ENCODE measurements at regions not wholly inside any gene's neighbourhood (a gene's known extent, or its start where the extent isn't known, plus 50 kb on each side); places are given as distances from the start of the nearest gene placed in this dataset.
"Not testable (repeated sequence)": the region's sequence is repeated elsewhere in the genome, so short reads cannot be mapped to it uniquely, and the experiment has no call there.

DNA sequence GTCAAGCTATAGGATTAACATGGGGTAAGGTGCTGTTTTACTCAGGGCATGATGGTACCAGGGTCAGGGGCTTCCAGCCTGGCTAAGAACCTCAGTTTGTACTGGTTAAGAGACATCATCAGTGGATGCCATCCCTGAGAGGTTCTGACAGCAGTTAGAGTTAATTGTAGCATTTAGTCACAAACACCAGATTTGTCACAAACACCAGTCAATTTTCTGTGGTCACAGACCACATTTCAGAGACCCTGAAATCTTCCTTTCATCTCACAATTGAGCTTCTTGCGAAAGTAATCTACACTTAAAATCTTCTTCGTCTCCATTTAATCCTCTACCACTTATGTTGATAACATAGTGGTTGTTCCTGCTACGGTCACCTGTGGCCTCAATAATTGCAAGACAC, 143.0 kb upstream of the EGLN3 start:
- DNase-seq (ENCODE audit: low spot score): peak; percentile 27

DNA sequence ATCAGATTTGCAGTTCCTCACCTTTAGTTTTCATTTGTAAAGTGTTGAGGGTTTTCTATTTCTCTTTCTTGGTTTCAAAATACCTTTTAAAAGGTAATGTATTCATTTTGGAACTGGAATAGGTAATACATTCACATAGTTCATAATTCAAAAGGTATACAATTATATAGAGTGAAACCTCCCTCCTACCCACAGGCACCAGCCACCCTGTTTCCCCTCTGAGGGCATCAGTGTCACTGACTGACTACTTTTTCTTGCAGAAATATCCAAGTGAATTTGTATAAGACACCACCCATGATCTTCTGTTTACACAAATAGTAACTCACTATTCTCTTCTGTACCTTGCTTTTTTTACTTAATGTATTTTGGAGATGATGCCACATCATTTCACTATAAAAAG, 139.6 kb upstream of the EGLN3 start:
- no peak for DNase-seq (ENCODE audit: low spot score)

DNA sequence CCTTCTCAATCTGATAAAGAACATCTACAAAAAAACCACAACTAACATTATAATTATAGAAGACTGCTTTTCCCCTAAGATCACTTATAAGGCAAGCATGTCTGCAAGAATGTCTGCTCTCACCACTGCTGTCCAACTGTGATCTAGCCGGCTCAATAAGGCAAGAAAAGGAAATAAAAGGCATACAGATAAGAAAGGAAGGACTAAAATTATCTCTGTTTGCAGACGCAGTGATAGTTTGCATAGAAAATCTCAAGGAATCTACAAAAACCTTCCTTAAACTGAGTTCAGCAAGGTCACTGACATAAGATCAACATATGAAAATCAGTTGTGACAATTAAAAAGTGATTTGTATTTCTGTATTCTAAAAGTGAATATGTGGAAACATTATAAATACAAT, 138.0 kb upstream of the EGLN3 start:
- DNase-seq (ENCODE audit: low spot score): no peak

DNA sequence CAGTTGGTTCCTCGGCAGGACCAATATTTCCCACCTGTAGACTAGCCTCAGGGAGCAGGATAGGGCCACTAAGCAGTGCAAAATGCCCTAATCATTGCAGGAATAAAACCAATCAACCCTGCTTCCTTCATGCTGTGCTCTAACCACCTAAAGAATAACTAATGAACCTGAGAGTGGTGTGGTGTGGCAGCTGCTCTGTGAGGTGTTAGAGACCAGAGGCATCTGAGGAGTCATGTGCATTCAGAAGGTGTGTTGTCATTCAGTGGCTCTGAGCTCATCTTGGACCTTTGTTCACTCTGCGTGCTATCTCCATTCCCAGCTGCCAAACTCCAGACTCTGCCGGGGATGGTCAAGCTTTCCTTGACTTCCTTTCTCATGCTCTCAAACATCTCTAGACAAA, 136.7 kb upstream of the EGLN3 start:
- DNase-seq (ENCODE audit: low spot score): no peak

DNA sequence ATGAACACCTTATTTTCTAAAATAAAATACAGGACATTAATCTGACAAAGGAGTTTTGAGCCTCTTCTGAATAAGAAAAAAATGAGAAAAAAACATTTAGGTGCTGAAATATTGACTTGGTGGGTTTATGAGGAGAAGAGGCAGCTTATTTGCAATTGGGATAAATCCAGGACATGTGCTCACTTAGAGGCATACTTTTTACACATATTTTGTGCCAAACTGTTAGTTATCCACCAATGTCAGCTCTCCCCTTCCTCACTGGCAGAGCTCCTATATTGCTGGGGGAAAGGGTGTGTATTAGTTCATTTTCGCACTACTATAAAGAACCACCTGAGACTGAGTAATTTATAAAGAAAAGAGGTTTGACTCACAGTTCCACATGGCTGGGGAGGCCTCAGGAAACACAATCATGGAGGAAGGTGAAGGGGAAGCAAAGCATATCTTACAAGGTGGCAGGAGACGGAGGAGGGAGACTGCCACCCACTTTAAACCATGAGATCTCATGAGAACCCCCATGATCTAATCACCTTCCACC, 135.4 kb upstream of the EGLN3 start:
- no peak for DNase-seq (ENCODE audit: low spot score)

DNA sequence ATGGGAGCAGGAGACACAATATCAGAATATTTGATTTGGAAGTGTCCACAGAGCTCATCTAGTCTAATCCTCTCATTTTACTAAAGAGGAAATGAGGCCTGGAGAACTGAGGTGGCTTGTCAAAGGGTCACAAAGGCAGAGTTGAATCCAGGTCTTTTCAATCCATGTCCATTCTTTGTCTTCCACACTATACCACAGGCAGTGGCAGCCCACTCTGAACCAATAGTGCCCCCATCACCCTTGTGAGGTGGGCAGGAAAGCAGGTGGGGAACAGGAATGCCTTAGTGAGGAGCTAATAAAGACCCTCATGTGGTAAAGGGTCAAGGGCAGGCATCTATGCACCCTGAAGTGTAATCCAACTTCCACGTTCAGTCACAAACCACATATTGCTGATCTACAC, 134.8 kb upstream of the EGLN3 start:
- DNase-seq (ENCODE audit: low spot score): no peak

DNA sequence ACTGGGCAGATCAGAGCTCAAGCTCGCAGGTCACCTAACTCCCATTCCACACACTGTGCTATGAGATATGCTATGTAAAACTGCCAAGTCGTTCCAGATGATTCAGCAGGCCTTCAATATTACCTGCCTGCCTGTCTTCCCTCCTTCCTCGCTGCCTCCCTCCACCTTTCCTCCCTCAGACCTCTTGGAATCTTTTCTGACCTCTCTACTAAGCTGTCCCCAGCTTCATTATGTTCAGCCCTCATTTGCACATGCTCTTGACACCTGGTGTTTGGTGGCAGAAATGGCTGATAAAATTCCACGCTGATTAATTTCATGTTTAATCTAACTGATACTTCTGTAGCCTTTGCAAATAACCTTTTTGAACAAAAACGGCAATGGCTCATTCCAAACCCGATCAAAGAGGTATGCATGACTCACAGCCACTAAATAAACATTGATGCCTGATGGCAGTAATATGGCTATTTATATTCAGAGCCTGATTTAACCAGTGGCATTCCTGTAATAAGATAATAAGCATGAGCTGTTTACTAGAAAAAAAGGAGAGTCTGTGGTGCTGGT, 130.8 kb upstream of the EGLN3 start:
- DNase-seq (ENCODE audit: low spot score): no peak

DNA sequence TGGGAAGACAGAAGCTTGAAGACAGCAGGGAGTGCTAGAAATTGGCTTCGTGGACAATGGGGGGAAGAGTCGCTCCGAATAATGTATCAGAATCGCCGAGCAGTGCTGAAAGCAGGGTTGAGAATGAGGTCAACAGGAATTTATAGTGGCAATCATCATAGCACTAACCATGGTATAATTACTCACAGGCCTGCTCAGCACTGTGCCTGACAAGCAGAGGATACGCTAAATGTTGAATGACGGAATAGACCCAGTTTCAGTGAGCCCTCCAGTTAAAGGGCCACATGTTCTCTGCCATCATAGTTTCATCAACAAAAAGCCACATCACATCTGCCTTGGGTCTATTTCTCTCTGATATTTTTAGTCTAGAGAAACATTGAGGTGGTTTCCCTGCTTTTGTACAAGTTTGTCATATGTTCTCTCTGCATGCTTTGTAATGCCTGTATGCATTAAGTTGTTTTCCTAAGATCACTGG, 130.3 kb upstream of the EGLN3 start:
- no peak for DNase-seq (ENCODE audit: low spot score)

DNA sequence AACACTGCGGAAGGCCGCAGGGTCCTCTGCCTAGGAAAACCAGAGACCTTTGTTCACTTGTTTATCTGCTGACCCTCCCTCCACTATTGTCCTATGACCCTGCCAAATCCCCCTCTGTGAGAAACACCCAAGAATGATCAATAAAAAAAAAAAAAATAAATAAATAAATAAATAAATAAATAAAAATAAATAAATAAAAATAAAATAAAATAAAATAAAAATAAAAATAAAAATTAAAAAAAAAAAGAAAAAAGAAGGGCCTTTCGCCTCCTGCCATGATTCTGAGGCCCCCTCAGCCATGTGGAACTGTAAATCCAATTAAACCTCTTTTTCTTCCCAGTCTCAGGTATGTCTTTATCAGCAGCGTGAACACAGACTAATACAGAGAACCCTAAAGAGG, 128.8 kb upstream of the EGLN3 start:
- not testable (repeated sequence) for DNase-seq (ENCODE audit: low spot score)

DNA sequence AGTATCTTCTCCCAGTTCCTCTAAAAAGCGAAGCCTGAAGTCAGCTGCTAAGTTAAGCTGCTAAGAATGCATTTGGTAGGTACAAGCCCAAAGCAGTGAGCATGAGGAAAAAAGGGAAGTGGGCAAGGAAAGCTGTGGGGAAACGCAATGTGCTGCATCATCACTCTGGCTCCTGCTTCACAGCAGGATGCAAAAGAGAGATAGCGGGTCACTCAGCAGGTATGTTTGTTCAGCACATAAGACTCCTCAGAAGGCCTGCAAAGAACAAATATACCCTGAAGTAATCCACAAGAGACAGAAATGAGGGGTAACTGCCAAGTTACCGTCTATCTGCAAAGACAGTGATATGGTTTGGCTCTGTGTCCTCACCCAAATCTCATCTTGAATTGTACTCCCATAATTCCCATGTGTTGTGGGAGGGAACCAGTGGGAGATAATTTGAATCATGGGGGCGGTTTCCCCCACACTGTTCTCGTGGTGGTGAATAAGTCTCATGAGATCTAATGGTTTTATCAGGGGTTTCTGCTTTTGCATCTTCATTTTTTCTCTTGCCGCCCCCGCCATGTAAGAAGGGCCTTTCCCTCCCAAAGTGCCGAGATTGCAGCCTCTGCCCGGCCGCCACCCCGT, 127.4 kb upstream of the EGLN3 start:
- DNase-seq (ENCODE audit: low spot score): no peak

DNA sequence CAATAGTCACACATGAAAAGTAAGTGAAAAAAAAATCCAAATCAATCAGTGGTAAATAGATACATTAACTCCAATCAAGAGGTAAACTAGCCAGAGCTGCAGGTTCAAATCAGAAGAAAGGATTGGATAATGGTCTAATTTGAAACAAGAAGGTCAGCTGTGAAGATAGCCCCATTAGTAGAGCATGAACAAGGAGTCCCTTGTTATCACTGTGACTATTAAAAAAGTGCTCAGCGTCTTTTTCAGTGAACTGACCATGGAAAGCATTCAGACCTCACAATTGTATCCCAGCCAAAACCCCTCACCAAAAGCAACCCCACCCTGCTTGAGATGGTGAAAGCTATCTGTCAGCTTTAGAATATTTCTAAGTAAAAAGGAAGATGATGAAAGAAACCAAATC, 125.0 kb upstream of the EGLN3 start:
- no peak for DNase-seq (ENCODE audit: low spot score)

DNA sequence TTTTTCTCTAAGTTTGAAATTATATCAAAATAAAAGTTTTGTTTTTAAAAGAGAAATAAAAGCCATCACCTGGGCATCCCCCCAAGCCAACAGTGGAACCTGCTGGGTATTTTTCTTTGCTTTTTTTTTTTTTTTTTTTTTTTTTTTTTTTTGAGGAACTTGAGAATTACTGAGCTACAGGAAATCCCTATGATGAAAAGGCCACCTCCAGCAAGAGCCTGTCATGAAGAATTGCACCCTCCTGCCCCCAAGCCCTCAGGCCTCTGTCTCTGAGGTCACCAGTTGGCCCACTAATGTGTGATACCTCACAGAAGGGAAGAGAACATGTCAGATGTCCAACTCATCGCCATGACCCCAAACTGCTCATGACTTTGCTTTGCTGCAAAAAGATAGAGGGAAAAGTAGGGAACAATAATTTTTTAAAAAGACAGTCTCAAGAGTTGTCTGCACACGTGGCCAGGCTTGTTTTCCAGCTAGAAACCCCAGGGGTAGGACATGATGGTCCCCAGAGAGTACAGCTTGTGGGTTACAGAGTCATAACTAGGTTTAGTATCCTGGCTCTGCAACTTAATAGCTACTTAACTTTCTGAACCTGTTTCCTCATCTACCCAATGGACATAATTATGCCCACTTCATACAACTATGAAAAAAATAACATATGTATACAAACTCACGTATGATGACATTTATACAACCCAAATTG, 124.3 kb upstream of the EGLN3 start:
- DNase-seq (ENCODE audit: low spot score): no peak

DNA sequence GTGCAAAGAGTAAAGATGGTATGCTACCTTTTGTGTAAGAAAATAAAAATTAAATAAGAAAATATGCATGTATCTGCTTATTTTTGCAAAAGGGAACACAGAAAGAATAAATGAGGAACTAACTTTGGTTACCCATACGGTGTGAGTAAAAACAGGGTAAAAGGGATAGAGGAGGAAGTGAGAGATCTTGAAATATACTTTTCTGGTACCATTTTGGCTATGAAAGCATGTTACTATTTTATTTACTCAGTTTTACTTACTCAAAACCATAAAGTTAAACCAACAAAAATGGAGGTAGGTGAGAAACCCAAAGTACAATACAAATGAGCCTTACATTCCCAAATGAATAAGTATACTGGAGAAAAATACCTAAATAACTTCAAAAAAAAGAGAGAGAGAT, 122.0 kb upstream of the EGLN3 start:
- DNase-seq (ENCODE audit: low spot score): no peak

DNA sequence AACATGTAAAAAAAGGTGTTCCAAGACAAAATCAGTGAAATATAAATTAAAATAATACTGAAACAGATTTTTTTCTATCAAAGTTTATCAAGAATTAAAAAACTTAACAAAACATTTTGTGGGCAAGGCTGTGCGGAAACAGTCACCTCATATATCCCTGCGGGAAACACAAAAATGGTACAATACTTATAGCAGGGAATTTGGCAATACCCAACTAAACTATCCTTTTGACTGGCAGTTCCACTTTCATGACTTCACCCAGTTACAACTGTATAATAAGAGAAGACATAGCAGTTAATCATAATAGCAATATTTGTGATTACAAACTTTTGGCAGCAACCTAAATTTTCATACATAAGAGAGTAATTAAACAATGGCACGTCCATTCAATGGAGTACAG, 121.5 kb upstream of the EGLN3 start:
- no peak for DNase-seq (ENCODE audit: low spot score)

DNA sequence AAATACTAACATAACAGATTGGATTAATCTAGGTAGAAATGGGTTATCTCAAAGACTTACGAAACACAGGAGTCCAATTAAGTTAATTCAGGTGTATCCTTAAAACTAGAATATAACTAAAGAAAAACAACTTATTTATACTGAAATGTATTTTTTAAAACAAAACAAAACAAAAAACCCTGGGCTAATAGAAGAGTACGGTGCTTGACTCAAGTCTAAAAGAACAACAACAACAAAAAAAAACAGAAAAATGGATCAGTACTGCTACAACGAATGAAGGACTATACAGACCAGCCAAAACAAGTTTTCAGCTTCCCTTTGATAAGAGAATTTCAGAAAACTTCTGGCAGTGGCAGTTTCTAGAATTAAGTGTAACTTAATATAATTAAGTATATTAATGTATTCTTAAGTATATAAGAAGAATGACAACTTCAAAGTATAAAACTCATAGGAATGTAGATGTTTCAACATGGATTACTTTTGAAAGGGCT, 120.1 kb upstream of the EGLN3 start:
- no peak for DNase-seq (ENCODE audit: low spot score)

DNA sequence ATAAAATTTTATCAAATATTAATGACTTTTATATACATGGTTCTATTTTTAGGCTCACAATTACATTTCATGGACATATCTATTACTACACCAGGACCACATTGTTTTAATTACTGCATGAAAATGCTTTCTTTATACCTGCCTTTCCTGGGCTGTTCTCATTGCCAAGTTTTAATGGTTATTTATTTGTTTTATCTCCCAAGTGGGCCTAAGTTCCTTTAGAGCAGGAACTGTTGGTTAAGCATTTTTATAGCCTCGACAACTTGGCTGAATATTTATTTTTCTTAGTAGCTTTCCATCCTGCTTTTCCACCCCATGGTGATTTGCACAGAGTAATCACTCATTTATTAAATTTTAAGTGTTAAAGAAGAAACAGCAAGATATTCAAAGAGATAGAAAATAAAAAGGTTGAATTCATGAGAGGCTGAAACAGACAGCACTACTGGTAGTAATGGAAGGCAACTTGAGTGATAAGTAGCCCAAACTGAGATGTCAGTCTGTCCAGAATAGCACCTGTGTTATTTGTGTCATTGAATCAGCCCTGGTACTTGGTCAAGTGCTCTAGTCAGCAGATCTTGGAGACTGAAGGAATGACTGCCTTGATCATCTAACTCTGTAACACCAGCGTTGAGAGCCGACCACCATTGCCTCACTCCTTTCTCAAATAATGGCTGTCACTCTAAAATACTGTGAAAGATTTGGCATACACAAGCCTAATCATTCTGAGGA, 119.1 kb upstream of the EGLN3 start:
- DNase-seq (ENCODE audit: low spot score): no peak

DNA sequence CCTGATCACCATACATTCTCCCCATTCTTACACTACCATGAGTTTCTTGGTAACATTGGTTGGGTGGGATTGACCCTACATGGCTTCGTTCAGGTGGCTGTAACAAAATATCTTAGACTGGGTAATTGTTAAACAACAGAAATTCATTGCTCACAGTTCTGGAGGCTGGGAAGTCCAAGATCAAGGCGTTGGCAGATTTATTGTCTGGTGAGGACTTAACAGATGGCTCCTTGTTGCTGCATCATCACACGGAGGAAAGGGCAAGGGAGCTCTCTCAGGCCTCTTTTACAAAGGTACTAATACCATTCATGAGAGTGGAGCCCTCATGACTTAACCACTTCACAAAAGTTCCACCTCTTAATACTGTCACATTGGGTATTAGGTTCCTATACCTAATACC, 116.7 kb upstream of the EGLN3 start:
- DNase-seq (ENCODE audit: low spot score): no peak

DNA sequence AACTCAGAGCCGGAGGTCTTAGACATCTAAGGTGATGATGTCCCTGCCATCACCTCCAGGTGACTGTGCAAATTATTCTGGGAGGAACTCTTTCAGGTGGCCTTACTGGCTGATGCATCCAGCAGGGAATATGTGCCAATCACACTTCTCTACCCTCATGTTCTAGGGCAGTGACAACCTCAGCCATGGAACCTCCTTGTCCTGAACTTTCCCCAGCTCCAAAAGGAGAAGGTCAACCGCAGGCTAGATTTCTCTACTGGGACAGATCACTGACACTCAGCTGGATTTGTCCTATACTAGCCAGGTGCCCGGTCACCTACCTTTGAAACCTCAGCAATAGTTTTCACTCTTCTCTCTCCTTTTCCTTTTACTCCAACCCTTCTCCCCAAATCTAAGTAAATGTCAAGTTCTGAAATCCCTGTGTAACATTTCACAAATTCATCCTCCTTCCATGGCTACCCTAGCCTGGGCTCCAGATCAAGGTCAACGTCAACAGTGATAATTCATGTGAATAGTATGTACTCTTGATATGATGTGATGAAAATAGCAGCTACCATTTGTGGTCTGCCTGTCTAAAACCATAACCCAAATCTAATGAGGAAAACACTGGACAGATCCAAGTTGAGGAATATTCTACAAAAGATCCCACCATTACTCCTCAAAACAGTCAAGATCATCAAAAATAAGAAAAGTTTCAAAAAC, 115.0 kb upstream of the EGLN3 start:
- DNase-seq (ENCODE audit: low spot score): no peak

DNA sequence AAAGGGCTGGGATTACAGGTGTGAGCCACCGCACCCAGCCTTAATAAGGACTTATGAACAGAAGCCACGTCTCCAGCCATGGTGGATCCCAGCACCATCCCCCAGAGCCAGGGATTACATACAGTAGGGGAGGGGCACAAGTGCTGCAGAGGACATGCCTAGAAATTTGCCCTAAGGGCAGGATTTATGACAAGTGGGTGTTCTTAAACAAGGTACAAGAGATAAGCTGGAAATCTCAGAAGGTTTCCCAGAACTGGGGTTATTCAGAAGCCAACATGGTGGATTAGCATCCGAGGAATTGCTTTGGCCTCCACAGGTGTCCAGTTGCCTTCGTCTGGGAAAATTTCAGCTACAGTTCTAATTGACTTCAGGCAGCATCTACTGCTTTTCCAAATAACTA, 114.4 kb upstream of the EGLN3 start:
- DNase-seq (ENCODE audit: low spot score): no peak

DNA sequence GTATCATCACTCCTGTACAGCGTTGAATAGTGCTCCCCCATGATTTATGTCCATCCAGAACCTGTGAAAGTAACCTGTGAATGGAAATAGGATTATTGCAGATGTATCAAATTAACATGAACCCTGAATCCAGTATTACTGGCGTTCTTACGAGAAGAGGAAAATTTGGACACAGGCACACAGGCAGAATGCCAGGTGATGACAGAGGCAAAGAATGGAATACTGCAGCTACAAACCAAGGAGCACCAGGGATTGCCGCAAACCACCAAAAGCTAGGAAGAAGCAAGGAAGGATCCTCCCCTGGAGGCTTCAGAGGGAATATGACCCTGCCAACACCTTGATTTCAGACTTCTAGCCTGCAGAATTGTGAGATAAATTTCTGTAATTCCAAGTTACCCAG, 113.5 kb upstream of the EGLN3 start:
- no peak for DNase-seq (ENCODE audit: low spot score)

DNA sequence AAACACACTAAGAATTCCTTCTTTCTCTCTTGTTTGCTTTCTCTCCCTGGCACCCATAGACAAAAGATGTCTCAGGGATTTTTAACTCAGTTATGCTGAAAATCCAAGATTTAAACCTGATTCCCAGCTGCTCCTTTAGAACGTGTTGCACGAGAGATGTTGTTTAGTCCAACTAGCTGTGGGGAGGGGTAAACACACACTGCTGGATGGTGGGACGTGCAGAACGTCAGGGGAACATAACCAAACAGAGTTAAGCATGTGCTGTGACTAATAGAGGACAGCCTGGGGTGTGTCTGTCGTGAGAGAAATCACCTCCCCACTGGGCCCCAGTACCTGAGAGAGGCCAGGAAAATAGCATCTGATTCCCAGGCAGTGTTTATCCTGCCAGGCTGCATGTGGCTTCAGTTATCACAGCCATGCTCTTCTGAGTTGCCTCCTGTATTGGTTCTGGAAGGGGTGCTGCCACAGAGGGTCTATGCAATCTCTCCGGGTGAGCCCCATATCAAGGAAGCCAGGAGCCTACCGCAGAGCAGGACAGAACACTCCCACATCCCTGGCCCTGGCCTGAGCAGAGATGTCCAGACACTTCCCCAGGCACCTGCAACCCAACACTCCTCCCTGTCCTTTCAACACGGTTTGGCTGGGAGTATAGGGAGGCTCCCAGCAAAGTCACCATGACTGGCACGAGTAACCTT, 112.7 kb upstream of the EGLN3 start:
- DNase-seq (ENCODE audit: low spot score): no peak

Measured in activated CD4-positive, alpha-beta T cell treated with anti-CD3 and anti-CD28 coated beads, Interleukin-2, Interleukin-4, amounts not matched to agents 100 ng/mL and 50 ng/mL, durations not matched to agents 16 hours and 8 hours (primary cell).